Keratinocyte (primary cell): ENCODE measurements at regions not wholly inside any gene's neighbourhood (a gene's known extent, or its start where the extent isn't known, plus 50 kb on each side); places are given as distances from the start of the nearest gene placed in this dataset.

ENCODE experiments used
- EZH2 ChIP-seq: IDR thresholded peaks from one replicate; pipeline ENCODE4 v1.6.1; 2012; ENCODE audit warnings: inconsistent platforms, mild to moderate bottlenecking, low read length, moderate library complexity
- TF ChIP-seq, protein P1 (sequence below), 3 experiments: IDR thresholded peaks in 1 of 3; conservative IDR thresholded peaks in 1 of 3; optimal IDR thresholded peaks in 1 of 3; 2 replicates in 2 of 3; 3 replicates in 1 of 3; pipeline versions ENCODE3 to v1.5.1; 2011; ENCODE audit warnings: low read length in 3 of 3, mild to moderate bottlenecking in 3 of 3, moderate library complexity in 2 of 3, control low read depth in 1 of 3, inconsistent platforms in 1 of 3; ENCODE audit not compliant: insufficient read depth in 2 of 3; ENCODE audit errors: extremely low read depth in 1 of 3

GRCh38 chr4:122249357-122249756 is 97.2 kb downstream of the BLTP1 start:
- TF ChIP-seq, protein P1, sequence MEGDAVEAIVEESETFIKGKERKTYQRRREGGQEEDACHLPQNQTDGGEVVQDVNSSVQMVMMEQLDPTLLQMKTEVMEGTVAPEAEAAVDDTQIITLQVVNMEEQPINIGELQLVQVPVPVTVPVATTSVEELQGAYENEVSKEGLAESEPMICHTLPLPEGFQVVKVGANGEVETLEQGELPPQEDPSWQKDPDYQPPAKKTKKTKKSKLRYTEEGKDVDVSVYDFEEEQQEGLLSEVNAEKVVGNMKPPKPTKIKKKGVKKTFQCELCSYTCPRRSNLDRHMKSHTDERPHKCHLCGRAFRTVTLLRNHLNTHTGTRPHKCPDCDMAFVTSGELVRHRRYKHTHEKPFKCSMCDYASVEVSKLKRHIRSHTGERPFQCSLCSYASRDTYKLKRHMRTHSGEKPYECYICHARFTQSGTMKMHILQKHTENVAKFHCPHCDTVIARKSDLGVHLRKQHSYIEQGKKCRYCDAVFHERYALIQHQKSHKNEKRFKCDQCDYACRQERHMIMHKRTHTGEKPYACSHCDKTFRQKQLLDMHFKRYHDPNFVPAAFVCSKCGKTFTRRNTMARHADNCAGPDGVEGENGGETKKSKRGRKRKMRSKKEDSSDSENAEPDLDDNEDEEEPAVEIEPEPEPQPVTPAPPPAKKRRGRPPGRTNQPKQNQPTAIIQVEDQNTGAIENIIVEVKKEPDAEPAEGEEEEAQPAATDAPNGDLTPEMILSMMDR (optimal IDR thresholded peaks at IDR 0.05 in 1 of 3, IDR thresholded peaks at IDR 0.05 in 1 of 3, conservative IDR thresholded peaks at IDR 0.05 in 1 of 3; ENCODE audit: extremely low read depth in 1 of 3, insufficient read depth in 2 of 3, low read length in 3 of 3) = no peak
- TF ChIP-seq EZH2 = no peak
